HT-29 (cell line): ENCODE measurements at regions not wholly inside any gene's neighbourhood (a gene's known extent, or its start where the extent isn't known, plus 50 kb on each side); places are given as distances from the start of the nearest gene placed in this dataset.

Experiments used
- DNase-seq: peaks from one replicate; pipeline ENCODE4 v3.0.0-alpha.2; 2015; ENCODE audit warnings: low spot score

- DNase-seq = no peak
Measured at GRCh38 chr2:57802243-57802642, 244.4 kb upstream of the VRK2 start.

GRCh38 chr2:57804971-57805370 lies 241.6 kb upstream of the VRK2 start:
- no peak for DNase-seq

- DNase-seq = no peak
Measured at GRCh38 chr2:57806449-57806968, 240.1 kb upstream of the VRK2 start.

- no peak for DNase-seq
Measured at GRCh38 chr2:57809230-57809629, 237.4 kb upstream of the VRK2 start.

GRCh38 chr2:57821088-57821487 lies 225.5 kb upstream of the VRK2 start:
- no peak for DNase-seq

- no peak for DNase-seq
Measured at GRCh38 chr2:57828221-57828620, 218.4 kb upstream of the VRK2 start.

GRCh38 chr2:57834666-57835065 lies 211.9 kb upstream of the VRK2 start:
- DNase-seq = no peak

- DNase-seq = no peak
Measured at GRCh38 chr2:57842531-57842930, 204.1 kb upstream of the VRK2 start.

- DNase-seq = no peak
Measured at GRCh38 chr2:57843158-57843557, 203.4 kb upstream of the VRK2 start.

- DNase-seq = no peak
Measured at GRCh38 chr2:57848723-57849122, 197.9 kb upstream of the VRK2 start.

GRCh38 chr2:57849843-57850242 lies 196.8 kb upstream of the VRK2 start:
- DNase-seq = no peak

- DNase-seq = no peak
Measured at GRCh38 chr2:57850415-57851130, 196.0 kb upstream of the VRK2 start.

- no peak for DNase-seq
Measured at GRCh38 chr2:57855212-57855611, 191.4 kb upstream of the VRK2 start.

- no peak for DNase-seq
Measured at GRCh38 chr2:57859755-57860154, 186.9 kb upstream of the VRK2 start.

- DNase-seq = no peak
Measured at GRCh38 chr2:57862153-57862552, 184.5 kb upstream of the VRK2 start.

- DNase-seq = no peak
Measured at GRCh38 chr2:57862727-57863126, 183.9 kb upstream of the VRK2 start.

GRCh38 chr2:57864926-57865325 lies 181.7 kb upstream of the VRK2 start:
- no peak for DNase-seq

GRCh38 chr2:57867730-57868129 lies 178.9 kb upstream of the VRK2 start:
- no peak for DNase-seq

GRCh38 chr2:57868619-57869139 lies 177.9 kb upstream of the VRK2 start:
- no peak for DNase-seq

- no peak for DNase-seq
Measured at GRCh38 chr2:57869758-57870344, 176.8 kb upstream of the VRK2 start.

GRCh38 chr2:57876313-57876712 lies 170.3 kb upstream of the VRK2 start:
- DNase-seq = no peak

GRCh38 chr2:57877811-57878170 lies 168.8 kb upstream of the VRK2 start:
- DNase-seq = no peak

GRCh38 chr2:57878171-57878865 lies 168.3 kb upstream of the VRK2 start:
- DNase-seq = no peak
